Activated CD4-positive, CD25-positive, alpha-beta regulatory T cell (primary cell): ENCODE measurements at regions not wholly inside any gene's neighbourhood (a gene's known extent, or its start where the extent isn't known, plus 50 kb on each side); places are given as distances from the start of the nearest gene placed in this dataset.

Source experiments
- DNase-seq, 4 experiments: peaks; one replicate each; lab custom pipeline; 2025; lab: John Stamatoyannopoulos, UW

- DNase-seq = no peak
Observed at GRCh38 chr13:22311734-22312404, 641.0 kb downstream of the FGF9 start.

- DNase-seq = no peak
Observed at GRCh38 chr13:22312405-22312803, 641.5 kb downstream of the FGF9 start.

- no peak for DNase-seq
Observed at GRCh38 chr13:22316494-22317025, 645.7 kb downstream of the FGF9 start.

GRCh38 chr13:22320991-22321390 is 650.1 kb downstream of the FGF9 start:
- no peak for DNase-seq

GRCh38 chr13:22325761-22326160 is 654.9 kb downstream of the FGF9 start:
- no peak for DNase-seq

- no peak for DNase-seq
Observed at GRCh38 chr13:22332416-22332815, 661.5 kb downstream of the FGF9 start.

- no peak for DNase-seq
Observed at GRCh38 chr13:22336460-22336859, 665.6 kb downstream of the FGF9 start.

- no peak for DNase-seq
Observed at GRCh38 chr13:22357132-22357531, 686.3 kb downstream of the FGF9 start.

GRCh38 chr13:22369090-22369489 is 698.2 kb downstream of the FGF9 start:
- no peak for DNase-seq

GRCh38 chr13:22369840-22370239 is 699.0 kb downstream of the FGF9 start:
- no peak for DNase-seq

- DNase-seq = no peak
Observed at GRCh38 chr13:22372261-22372660, 701.4 kb downstream of the FGF9 start.

GRCh38 chr13:22375151-22375550 is 704.3 kb downstream of the FGF9 start:
- no peak for DNase-seq

GRCh38 chr13:22387899-22388298 is 717.0 kb downstream of the FGF9 start:
- no peak for DNase-seq

GRCh38 chr13:22399801-22400420 is 729.0 kb downstream of the FGF9 start:
- DNase-seq = no peak

GRCh38 chr13:22402682-22403081 is 731.8 kb downstream of the FGF9 start:
- DNase-seq = no peak

- DNase-seq = no peak
Observed at GRCh38 chr13:22403144-22403543, 732.3 kb downstream of the FGF9 start.

GRCh38 chr13:22405891-22406290 is 735.0 kb downstream of the FGF9 start:
- no peak for DNase-seq

- no peak for DNase-seq
Observed at GRCh38 chr13:22412452-22412851, 741.6 kb downstream of the FGF9 start.

- DNase-seq = no peak
Observed at GRCh38 chr13:22422023-22422422, 751.1 kb downstream of the FGF9 start.

GRCh38 chr13:22422712-22423111 is 751.8 kb downstream of the FGF9 start:
- no peak for DNase-seq

GRCh38 chr13:22423261-22423660 is 752.4 kb downstream of the FGF9 start:
- no peak for DNase-seq

- DNase-seq = no peak
Observed at GRCh38 chr13:22425087-22425486, 754.2 kb downstream of the FGF9 start.

GRCh38 chr13:22427066-22427465 is 753.7 kb upstream of the SGCG start:
- DNase-seq = no peak

GRCh38 chr13:22427783-22428182 is 753.0 kb upstream of the SGCG start:
- no peak for DNase-seq
